ENCODE measurements at regions not wholly inside any gene's neighbourhood (a gene's known extent, or its start where the extent isn't known, plus 50 kb on each side); places are given as distances from the start of the nearest gene placed in this dataset.

GRCh38 chr6:62904687-62905086, 306.6 kb upstream of the FKBP1C start:
- TF ChIP-seq CTCF (conservative IDR thresholded peaks at IDR 0.05; ENCODE audit: low read length) (no peak), EZH2phosphoT487 (IDR thresholded peaks at IDR 0.05; ENCODE audit: borderline replicate concordance) (no peak)
